Left renal pelvis (tissue), 4 donors: ENCODE measurements at regions not wholly inside any gene's neighbourhood (a gene's known extent, or its start where the extent isn't known, plus 50 kb on each side); places are given as distances from the start of the nearest gene placed in this dataset.
A peak's percentile ranks its signal among the peaks of the same experiment; 100 is the strongest.

Experiments
- DNase-seq, 4 donors: peaks; one replicate each; pipeline ENCODE4 v3.0.0-alpha.2; 2013; ENCODE audit warnings: low read depth in 4 of 4, low spot score in 3 of 4

GRCh38 chr4:11488657-11489452, 60.2 kb upstream of the HS3ST1 start:
- DNase-seq, result no peak

GRCh38 chr4:11487868-11488544, 59.3 kb upstream of the HS3ST1 start:
- peak in 1 of 4 donors; percentile 29 for DNase-seq

GRCh38 chr4:11487139-11487538, 58.4 kb upstream of the HS3ST1 start:
- DNase-seq, result no peak

GRCh38 chr4:11485926-11486325, 57.2 kb upstream of the HS3ST1 start:
- DNase-seq, result no peak

- no peak for DNase-seq
Measured at GRCh38 chr4:11484531-11484930, 55.8 kb upstream of the HS3ST1 start.

DNA sequence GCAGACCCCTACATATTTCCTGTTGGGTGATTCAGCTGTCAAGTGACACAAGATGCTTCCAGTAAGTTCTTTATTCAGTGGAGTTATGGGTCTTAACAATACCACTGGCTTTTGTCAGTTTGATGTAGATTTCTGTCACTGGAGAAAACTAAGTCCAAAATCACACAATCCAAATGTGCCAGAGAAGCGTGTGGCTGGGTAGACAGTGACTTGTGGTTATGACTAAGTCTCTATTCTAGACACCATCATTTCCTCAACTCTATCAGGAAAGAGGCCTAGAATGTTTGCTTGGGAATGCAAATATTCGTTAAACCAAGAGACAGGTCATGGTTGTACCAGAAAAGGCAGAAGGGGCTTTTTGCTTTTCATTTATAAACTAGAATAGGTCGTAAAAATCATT, 54.4 kb upstream of the HS3ST1 start:
- DNase-seq, result no peak

DNA sequence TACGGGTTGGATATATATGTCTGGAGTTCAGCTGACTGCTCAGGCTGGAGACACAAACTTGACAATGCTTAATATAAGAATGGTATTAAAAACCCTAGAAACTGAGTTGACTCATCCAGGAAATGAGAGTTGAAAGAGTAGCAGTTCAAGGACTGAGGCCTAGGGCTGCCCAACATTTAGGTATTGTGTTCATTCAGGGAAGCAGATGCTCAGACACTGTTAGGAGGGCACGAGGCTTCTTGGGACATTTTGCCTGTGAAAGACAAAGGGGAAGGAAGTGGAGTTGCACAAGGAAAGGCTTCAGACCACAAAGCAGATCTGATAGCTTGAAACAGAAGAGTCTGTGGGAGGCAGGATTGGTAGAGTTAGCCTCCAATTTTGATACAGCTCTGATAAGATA, 52.0 kb upstream of the HS3ST1 start:
- no peak for DNase-seq
